ENCODE measurements at regions not wholly inside any gene's neighbourhood (a gene's known extent, or its start where the extent isn't known, plus 50 kb on each side); places are given as distances from the start of the nearest gene placed in this dataset.

DNA sequence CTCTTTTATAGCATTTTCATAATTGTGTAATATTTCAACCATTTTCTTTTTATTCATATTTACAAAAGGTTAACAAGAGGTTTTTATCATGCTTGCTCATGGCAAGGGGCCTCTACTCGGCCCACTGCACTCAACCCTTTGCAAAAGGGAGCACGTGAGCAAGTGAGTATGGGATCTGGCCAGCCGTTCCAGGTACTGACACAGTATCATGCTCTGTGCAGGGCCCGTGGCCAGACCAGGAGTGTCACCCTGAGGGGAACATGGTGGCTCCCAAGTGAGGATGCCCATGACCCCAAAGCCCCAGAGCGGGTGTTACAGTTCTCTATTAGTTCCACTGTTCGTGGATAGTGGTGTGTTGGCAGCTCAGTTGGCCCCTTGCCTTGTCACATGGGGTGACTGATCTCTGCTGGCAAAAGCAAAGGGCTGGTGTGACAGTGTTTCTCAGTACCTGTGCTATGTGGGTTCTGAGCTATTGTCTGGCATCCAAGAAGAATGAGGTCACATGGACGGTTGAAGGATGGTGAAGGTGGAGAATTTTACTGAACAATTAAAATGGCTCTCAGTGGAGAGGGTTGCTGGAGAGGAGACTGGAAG lies 777.2 kb upstream of the ADAMTS5 start:
- TF ChIP-seq, protein P1, sequence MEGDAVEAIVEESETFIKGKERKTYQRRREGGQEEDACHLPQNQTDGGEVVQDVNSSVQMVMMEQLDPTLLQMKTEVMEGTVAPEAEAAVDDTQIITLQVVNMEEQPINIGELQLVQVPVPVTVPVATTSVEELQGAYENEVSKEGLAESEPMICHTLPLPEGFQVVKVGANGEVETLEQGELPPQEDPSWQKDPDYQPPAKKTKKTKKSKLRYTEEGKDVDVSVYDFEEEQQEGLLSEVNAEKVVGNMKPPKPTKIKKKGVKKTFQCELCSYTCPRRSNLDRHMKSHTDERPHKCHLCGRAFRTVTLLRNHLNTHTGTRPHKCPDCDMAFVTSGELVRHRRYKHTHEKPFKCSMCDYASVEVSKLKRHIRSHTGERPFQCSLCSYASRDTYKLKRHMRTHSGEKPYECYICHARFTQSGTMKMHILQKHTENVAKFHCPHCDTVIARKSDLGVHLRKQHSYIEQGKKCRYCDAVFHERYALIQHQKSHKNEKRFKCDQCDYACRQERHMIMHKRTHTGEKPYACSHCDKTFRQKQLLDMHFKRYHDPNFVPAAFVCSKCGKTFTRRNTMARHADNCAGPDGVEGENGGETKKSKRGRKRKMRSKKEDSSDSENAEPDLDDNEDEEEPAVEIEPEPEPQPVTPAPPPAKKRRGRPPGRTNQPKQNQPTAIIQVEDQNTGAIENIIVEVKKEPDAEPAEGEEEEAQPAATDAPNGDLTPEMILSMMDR (IDR thresholded peaks at IDR 0.05): no peak
- no peak for TF ChIP-seq POLR2A (IDR thresholded peaks at IDR 0.05)
